WI38 (cell line): ENCODE measurements at regions not wholly inside any gene's neighbourhood (a gene's known extent, or its start where the extent isn't known, plus 50 kb on each side); places are given as distances from the start of the nearest gene placed in this dataset.

Experiments
- H3K4me3 ChIP-seq: 2 replicates; pipeline ENCODE4 v1.5.1; 2011; ENCODE audit warnings: low read depth, mild to moderate bottlenecking, control low read depth, low read length
- CTCF ChIP-seq: IDR thresholded peaks from 2 replicates; pipeline ENCODE4 v1.5.1; 2012; ENCODE audit warnings: low read depth, mild to moderate bottlenecking, control low read depth, low read length

GRCh38 chr2:40964509-40965250 lies 512.8 kb upstream of the SLC8A1 start:
- no peak for TF ChIP-seq CTCF
- no peak overlapping the region for H3K4me3 ChIP-seq

- no peak for TF ChIP-seq CTCF
- no peak overlapping the region for H3K4me3 ChIP-seq
Observed at GRCh38 chr2:40967451-40967850, 515.6 kb upstream of the SLC8A1 start.

- TF ChIP-seq CTCF = no peak
- H3K4me3 ChIP-seq = no peak overlapping the region
Observed at GRCh38 chr2:40975151-40975550, 523.3 kb upstream of the SLC8A1 start.

- H3K4me3 ChIP-seq = no peak overlapping the region
- no peak for TF ChIP-seq CTCF
Observed at GRCh38 chr2:40997362-40997761, 545.5 kb upstream of the SLC8A1 start.

- H3K4me3 ChIP-seq = no peak overlapping the region
- TF ChIP-seq CTCF = no peak
Observed at GRCh38 chr2:41000374-41000773, 548.5 kb upstream of the SLC8A1 start.

GRCh38 chr2:41000906-41001305 lies 549.0 kb upstream of the SLC8A1 start:
- no peak for TF ChIP-seq CTCF

GRCh38 chr2:41004700-41005099 lies 552.8 kb upstream of the SLC8A1 start:
- no peak overlapping the region for H3K4me3 ChIP-seq
- no peak for TF ChIP-seq CTCF

More at GRCh38 chr2:41000906-41001305, 549.0 kb upstream of the SLC8A1 start:
- no peak overlapping the region for H3K4me3 ChIP-seq
